Liver (tissue), 8 donors: ENCODE measurements at regions not wholly inside any gene's neighbourhood (a gene's known extent, or its start where the extent isn't known, plus 50 kb on each side); places are given as distances from the start of the nearest gene placed in this dataset.

Source experiments
- DNase-seq: peaks from one replicate; pipeline ENCODE4 v3.0.0-alpha.2; 2017; ENCODE audit warnings: low spot score
- H3K27ac ChIP-seq, 2 donors: one replicate each; pipeline ENCODE4 v1.7.0; 2013; ENCODE audit warnings: inconsistent platforms in 2 of 2, low read length in 2 of 2, control low read depth in 1 of 2, low read depth in 1 of 2, mild to moderate bottlenecking in 1 of 2
- H3K27me3 ChIP-seq, 4 donors: one replicate each; pipeline versions ENCODE4 v1.6.1 to v1.7.0; 2013; ENCODE audit warnings: low read length in 3 of 4, inconsistent platforms in 1 of 4, mild to moderate bottlenecking in 1 of 4, moderate library complexity in 1 of 4; ENCODE audit not compliant: control insufficient read depth in 4 of 4, insufficient read depth in 4 of 4
- H3K36me3 ChIP-seq, 4 donors: one replicate each; pipeline versions ENCODE4 v1.6.1 to v1.7.0; 2013; ENCODE audit warnings: low read length in 3 of 4, mild to moderate bottlenecking in 3 of 4, low read depth in 1 of 4, moderate library complexity in 1 of 4; ENCODE audit not compliant: control insufficient read depth in 4 of 4, insufficient read depth in 3 of 4
- H3K4me1 ChIP-seq, 4 donors: one replicate each; pipeline versions ENCODE4 v1.6.1 to v1.7.0; 2013; ENCODE audit warnings: low read length in 3 of 4, mild to moderate bottlenecking in 3 of 4, moderate library complexity in 1 of 4; ENCODE audit not compliant: control insufficient read depth in 4 of 4, insufficient read depth in 4 of 4
- H3K4me3 ChIP-seq, 3 donors: one replicate each; pipeline versions ENCODE4 v1.6.1 to v1.7.0; 2013; ENCODE audit warnings: low read length in 3 of 3, control low read depth in 1 of 3, low read depth in 1 of 3, mild to moderate bottlenecking in 1 of 3
- H3K9ac ChIP-seq, 2 donors: one replicate each; pipeline ENCODE4 v1.7.0; 2013; ENCODE audit warnings: low read length in 2 of 2, mild to moderate bottlenecking in 2 of 2, moderate library complexity in 2 of 2, control low read depth in 1 of 2, low read depth in 1 of 2
- H3K9me3 ChIP-seq, 4 donors: one replicate each; pipeline versions ENCODE4 v1.6.1 to v1.7.0; 2013; ENCODE audit warnings: low read length in 3 of 4; ENCODE audit not compliant: control insufficient read depth in 4 of 4
- ATF3 ChIP-seq: IDR thresholded peaks from 2 replicates; pipeline ENCODE4 v1.6.1; 2016; ENCODE audit warnings: antibody characterized with exemption
- EGR1 ChIP-seq, 2 donors: IDR thresholded peaks; 2 replicates each; pipeline ENCODE4 v1.6.1; 2016 to 2018; ENCODE audit warnings: antibody characterized with exemption in 2 of 2, low read depth in 2 of 2
- FOXA1 ChIP-seq: IDR thresholded peaks from 2 replicates; pipeline ENCODE4 v1.6.1; 2016; ENCODE audit warnings: antibody characterized with exemption
- FOXA2 ChIP-seq: IDR thresholded peaks from 2 replicates; pipeline ENCODE4 v1.6.1; 2016; ENCODE audit warnings: antibody characterized with exemption
- GABPA ChIP-seq, 2 donors: IDR thresholded peaks in 1 of 2; conservative IDR thresholded peaks in 1 of 2; 2 replicates each; pipeline ENCODE4 v1.6.1; 2016; ENCODE audit warnings: antibody characterized with exemption in 2 of 2, mild to moderate bottlenecking in 1 of 2, moderate library complexity in 1 of 2
- HNF4A ChIP-seq, 2 donors: conservative IDR thresholded peaks; 2 replicates each; pipeline ENCODE4 v1.6.1; 2016; ENCODE audit warnings: antibody characterized with exemption in 2 of 2, mild to moderate bottlenecking in 2 of 2
- HNF4G ChIP-seq: IDR thresholded peaks from 2 replicates; pipeline ENCODE4 v1.6.1; 2016; ENCODE audit warnings: antibody characterized with exemption
- JUND ChIP-seq, 2 donors: IDR thresholded peaks; 2 replicates each; pipeline ENCODE4 v1.6.1; 2016; ENCODE audit warnings: antibody characterized with exemption in 2 of 2
- MAX ChIP-seq: IDR thresholded peaks from 2 replicates; pipeline ENCODE4 v1.6.1; 2016; ENCODE audit warnings: antibody characterized with exemption
- NR2F2 ChIP-seq: IDR thresholded peaks from 2 replicates; pipeline ENCODE4 v1.6.1; 2016; ENCODE audit warnings: antibody characterized with exemption
- RAD21 ChIP-seq, 2 donors: IDR thresholded peaks; 2 replicates each; pipeline ENCODE4 v1.6.1; 2016; ENCODE audit warnings: antibody characterized with exemption in 2 of 2, mild to moderate bottlenecking in 2 of 2
- RXRA ChIP-seq, 2 donors: IDR thresholded peaks; 2 replicates each; pipeline ENCODE4 v1.6.1; 2017 to 2018; ENCODE audit warnings: antibody characterized with exemption in 2 of 2, mild to moderate bottlenecking in 1 of 2
- SP1 ChIP-seq: IDR thresholded peaks from 2 replicates; pipeline ENCODE4 v1.6.1; 2018; ENCODE audit warnings: antibody characterized with exemption, mild to moderate bottlenecking
- TAF1 ChIP-seq: conservative IDR thresholded peaks from 2 replicates; pipeline ENCODE4 v1.6.1; 2016; ENCODE audit warnings: antibody characterized with exemption, mild to moderate bottlenecking
- YY1 ChIP-seq: IDR thresholded peaks from 2 replicates; pipeline ENCODE4 v1.6.1; 2016; ENCODE audit warnings: antibody characterized with exemption, mild to moderate bottlenecking
- WGBS: extraction: QIAGEN DNeasy Blood & Tissue Kit; methylation state at CpG from one replicate; pipeline ENCODE4 v1.1.7; 2013; 5-methylcytosine and 5-hydroxymethylcytosine counted together
- TF ChIP-seq, protein P1 (sequence below): IDR thresholded peaks from 2 replicates; pipeline ENCODE4 v1.6.1; 2016; ENCODE audit warnings: antibody characterized with exemption, mild to moderate bottlenecking
- TF ChIP-seq, protein P2 (sequence below): IDR thresholded peaks from 2 replicates; pipeline ENCODE4 v1.6.1; 2016; ENCODE audit warnings: antibody characterized with exemption
- TF ChIP-seq, protein P3 (sequence below): fragments of 150-350 bp; IDR thresholded peaks from 2 replicates; pipeline ENCODE4 v1.5.1; 2017; ENCODE audit warnings: improper control_type of control experiment, low read depth, low read length; ENCODE audit not compliant: missing input control
- donor health status: healthy.
- donor health status: healthy.
- donor health status: healthy.
- donor health status: healthy.
- donor health status: healthy.

GRCh38 chr5:92687821-92688722 lies 892.9 kb downstream of the NR2F1-AS1 start:
- TF ChIP-seq HNF4A (conservative IDR thresholded peaks at IDR 0.05) (peak in 1 of 2 donors; percentile 25), MAX (no peak), EGR1 (IDR thresholded peaks at IDR 0.05; ENCODE audit: low read depth in 2 of 2) (no peak), FOXA1 (no peak), YY1 (no peak), FOXA2 (no peak), SP1 (no peak), HNF4G (no peak), JUND (IDR thresholded peaks at IDR 0.05) (no peak), RXRA (IDR thresholded peaks at IDR 0.05) (no peak), ATF3 (no peak), GABPA (IDR thresholded peaks at IDR 0.05 in 1 of 2, conservative IDR thresholded peaks at IDR 0.05 in 1 of 2) (no peak), RAD21 (IDR thresholded peaks at IDR 0.05) (peak; percentile 85 to 86), NR2F2 (peak; percentile 48), TAF1 (no peak)
- TF ChIP-seq, protein P1, sequence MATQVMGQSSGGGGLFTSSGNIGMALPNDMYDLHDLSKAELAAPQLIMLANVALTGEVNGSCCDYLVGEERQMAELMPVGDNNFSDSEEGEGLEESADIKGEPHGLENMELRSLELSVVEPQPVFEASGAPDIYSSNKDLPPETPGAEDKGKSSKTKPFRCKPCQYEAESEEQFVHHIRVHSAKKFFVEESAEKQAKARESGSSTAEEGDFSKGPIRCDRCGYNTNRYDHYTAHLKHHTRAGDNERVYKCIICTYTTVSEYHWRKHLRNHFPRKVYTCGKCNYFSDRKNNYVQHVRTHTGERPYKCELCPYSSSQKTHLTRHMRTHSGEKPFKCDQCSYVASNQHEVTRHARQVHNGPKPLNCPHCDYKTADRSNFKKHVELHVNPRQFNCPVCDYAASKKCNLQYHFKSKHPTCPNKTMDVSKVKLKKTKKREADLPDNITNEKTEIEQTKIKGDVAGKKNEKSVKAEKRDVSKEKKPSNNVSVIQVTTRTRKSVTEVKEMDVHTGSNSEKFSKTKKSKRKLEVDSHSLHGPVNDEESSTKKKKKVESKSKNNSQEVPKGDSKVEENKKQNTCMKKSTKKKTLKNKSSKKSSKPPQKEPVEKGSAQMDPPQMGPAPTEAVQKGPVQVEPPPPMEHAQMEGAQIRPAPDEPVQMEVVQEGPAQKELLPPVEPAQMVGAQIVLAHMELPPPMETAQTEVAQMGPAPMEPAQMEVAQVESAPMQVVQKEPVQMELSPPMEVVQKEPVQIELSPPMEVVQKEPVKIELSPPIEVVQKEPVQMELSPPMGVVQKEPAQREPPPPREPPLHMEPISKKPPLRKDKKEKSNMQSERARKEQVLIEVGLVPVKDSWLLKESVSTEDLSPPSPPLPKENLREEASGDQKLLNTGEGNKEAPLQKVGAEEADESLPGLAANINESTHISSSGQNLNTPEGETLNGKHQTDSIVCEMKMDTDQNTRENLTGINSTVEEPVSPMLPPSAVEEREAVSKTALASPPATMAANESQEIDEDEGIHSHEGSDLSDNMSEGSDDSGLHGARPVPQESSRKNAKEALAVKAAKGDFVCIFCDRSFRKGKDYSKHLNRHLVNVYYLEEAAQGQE, result no peak
- TF ChIP-seq, protein P2, sequence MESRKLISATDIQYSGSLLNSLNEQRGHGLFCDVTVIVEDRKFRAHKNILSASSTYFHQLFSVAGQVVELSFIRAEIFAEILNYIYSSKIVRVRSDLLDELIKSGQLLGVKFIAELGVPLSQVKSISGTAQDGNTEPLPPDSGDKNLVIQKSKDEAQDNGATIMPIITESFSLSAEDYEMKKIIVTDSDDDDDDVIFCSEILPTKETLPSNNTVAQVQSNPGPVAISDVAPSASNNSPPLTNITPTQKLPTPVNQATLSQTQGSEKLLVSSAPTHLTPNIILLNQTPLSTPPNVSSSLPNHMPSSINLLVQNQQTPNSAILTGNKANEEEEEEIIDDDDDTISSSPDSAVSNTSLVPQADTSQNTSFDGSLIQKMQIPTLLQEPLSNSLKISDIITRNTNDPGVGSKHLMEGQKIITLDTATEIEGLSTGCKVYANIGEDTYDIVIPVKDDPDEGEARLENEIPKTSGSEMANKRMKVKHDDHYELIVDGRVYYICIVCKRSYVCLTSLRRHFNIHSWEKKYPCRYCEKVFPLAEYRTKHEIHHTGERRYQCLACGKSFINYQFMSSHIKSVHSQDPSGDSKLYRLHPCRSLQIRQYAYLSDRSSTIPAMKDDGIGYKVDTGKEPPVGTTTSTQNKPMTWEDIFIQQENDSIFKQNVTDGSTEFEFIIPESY, result no peak
- TF ChIP-seq, protein P3, sequence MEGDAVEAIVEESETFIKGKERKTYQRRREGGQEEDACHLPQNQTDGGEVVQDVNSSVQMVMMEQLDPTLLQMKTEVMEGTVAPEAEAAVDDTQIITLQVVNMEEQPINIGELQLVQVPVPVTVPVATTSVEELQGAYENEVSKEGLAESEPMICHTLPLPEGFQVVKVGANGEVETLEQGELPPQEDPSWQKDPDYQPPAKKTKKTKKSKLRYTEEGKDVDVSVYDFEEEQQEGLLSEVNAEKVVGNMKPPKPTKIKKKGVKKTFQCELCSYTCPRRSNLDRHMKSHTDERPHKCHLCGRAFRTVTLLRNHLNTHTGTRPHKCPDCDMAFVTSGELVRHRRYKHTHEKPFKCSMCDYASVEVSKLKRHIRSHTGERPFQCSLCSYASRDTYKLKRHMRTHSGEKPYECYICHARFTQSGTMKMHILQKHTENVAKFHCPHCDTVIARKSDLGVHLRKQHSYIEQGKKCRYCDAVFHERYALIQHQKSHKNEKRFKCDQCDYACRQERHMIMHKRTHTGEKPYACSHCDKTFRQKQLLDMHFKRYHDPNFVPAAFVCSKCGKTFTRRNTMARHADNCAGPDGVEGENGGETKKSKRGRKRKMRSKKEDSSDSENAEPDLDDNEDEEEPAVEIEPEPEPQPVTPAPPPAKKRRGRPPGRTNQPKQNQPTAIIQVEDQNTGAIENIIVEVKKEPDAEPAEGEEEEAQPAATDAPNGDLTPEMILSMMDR, result peak; percentile 35
- H3K4me1 ChIP-seq, result peaks cover 0 to 8% (median 7%) of the 10 kb centered on the region in 4 donors
- H3K27ac ChIP-seq, result no peak overlapping the region
- no peaks in the 10 kb centered on the region for H3K27me3 ChIP-seq
- no peaks in the 10 kb centered on the region for H3K9me3 ChIP-seq
- H3K36me3 ChIP-seq, result no peaks in the 10 kb centered on the region
- WGBS, result 23% methylated on average over 8 of the region's 8 CpGs
- DNase-seq, result no peak
- peak overlapping the region in 1 of 3 donors; percentile 33 for H3K4me3 ChIP-seq
- no peak overlapping the region for H3K9ac ChIP-seq
